ENCODE measurements at regions not wholly inside any gene's neighbourhood (a gene's known extent, or its start where the extent isn't known, plus 50 kb on each side); places are given as distances from the start of the nearest gene placed in this dataset.

- Histone ChIP-seq H3K27me3 (replicated peaks in 1 of 2; ENCODE audit: control insufficient read depth in 2 of 2, extremely low read depth in 1 of 2, insufficient read depth in 2 of 2, low read length in 1 of 2) (no peaks in the 10 kb centered on the region), H3K9me3 (no peaks in the 10 kb centered on the region), H3K27ac (ENCODE audit: low read length) (no peak overlapping the region), H3K36me3 (ENCODE audit: control insufficient read depth in 2 of 2, extremely low read depth in 1 of 2, insufficient read depth in 1 of 2, low read length in 1 of 2) (no peaks in the 10 kb centered on the region), H3K4me3 (ENCODE audit: control insufficient read depth in 1 of 2, extremely low read depth in 1 of 2, low read length in 1 of 2) (no peak overlapping the region), H3K4me1 (ENCODE audit: control insufficient read depth in 1 of 2, extremely low read depth in 1 of 2, insufficient read depth in 2 of 2, low read length in 2 of 2) (no peaks in the 10 kb centered on the region)
- DNase-seq (no peak), ATAC-seq (replicated peaks in 1 of 4) (no peak)
- no peak overlapping the region for H3K4me3 Mint-ChIP-seq
- POLR2A ChIA-PET = no interaction called here
- CTCF ChIA-PET = no interaction called here
- 70% methylated on average over 2 of the region's 5 CpGs for WGBS (ENCODE audit: insufficient coverage)
- H3K9me3 Mint-ChIP-seq = peaks cover 0 to 4% (median 4%) of the 10 kb centered on the region in 3 donors
- H3K27ac Mint-ChIP-seq = no peak overlapping the region
- H3K4me1 Mint-ChIP-seq = no peaks in the 10 kb centered on the region
- no peaks in the 10 kb centered on the region for H3K27me3 Mint-ChIP-seq
- no peaks in the 10 kb centered on the region for H3K36me3 Mint-ChIP-seq
Measured at GRCh38 chr9:108543251-108543778, 312.5 kb downstream of the ACTL7B start.

- Histone ChIP-seq H3K27ac (ENCODE audit: low read length) (no peak overlapping the region), H3K36me3 (ENCODE audit: control insufficient read depth in 2 of 2, extremely low read depth in 1 of 2, insufficient read depth in 1 of 2, low read length in 1 of 2) (no peaks in the 10 kb centered on the region), H3K4me3 (ENCODE audit: control insufficient read depth in 1 of 2, extremely low read depth in 1 of 2, low read length in 1 of 2) (no peak overlapping the region), H3K4me1 (ENCODE audit: control insufficient read depth in 1 of 2, extremely low read depth in 1 of 2, insufficient read depth in 2 of 2, low read length in 2 of 2) (no peaks in the 10 kb centered on the region), H3K27me3 (replicated peaks in 1 of 2; ENCODE audit: control insufficient read depth in 2 of 2, extremely low read depth in 1 of 2, insufficient read depth in 2 of 2, low read length in 1 of 2) (no peaks in the 10 kb centered on the region), H3K9me3 (no peaks in the 10 kb centered on the region)
- Mint-ChIP-seq H3K4me1 (no peaks in the 10 kb centered on the region), H3K36me3 (no peaks in the 10 kb centered on the region), H3K4me3 (no peak overlapping the region), H3K27ac (no peak overlapping the region), H3K9me3 (peaks cover 5 to 14% (median 9%) of the 10 kb centered on the region in 3 donors), H3K27me3 (peaks cover 0 to 4% of the 10 kb centered on the region in 2 donors)
- POLR2A ChIA-PET = no interaction called here
- CTCF ChIA-PET = no interaction called here
- DNase-seq = no peak
- ATAC-seq (replicated peaks in 1 of 4) = no peak
- no CpG with 5 or more reads among the region's 7 CpGs for WGBS (ENCODE audit: insufficient coverage)
Measured at GRCh38 chr9:108537756-108538155, 318.0 kb downstream of the ACTL7B start.

GRCh38 chr9:108536836-108537601 lies 318.8 kb downstream of the ACTL7B start:
- H3K4me3 Mint-ChIP-seq = no peak overlapping the region
- no peaks in the 10 kb centered on the region for H3K9me3 ChIP-seq
- WGBS (ENCODE audit: insufficient coverage) = 85% methylated on average over 2 of the region's 2 CpGs
- ChIA-PET CTCF (no interaction called here), POLR2A (interaction anchor here in 1 of 2 donors (0.7 kb wide), 1 partner anchor 8 kb away, joined by 4 read pairs; no protein-coding TSS in a partner anchor)
- H3K27ac Mint-ChIP-seq = no peak overlapping the region
- no peaks in the 10 kb centered on the region for H3K27me3 ChIP-seq (replicated peaks in 1 of 2; ENCODE audit: control insufficient read depth in 2 of 2, extremely low read depth in 1 of 2, insufficient read depth in 2 of 2, low read length in 1 of 2)
- H3K27ac ChIP-seq (ENCODE audit: low read length) = no peak overlapping the region
- no peaks in the 10 kb centered on the region for H3K4me1 Mint-ChIP-seq
- H3K9me3 Mint-ChIP-seq = peaks cover 5 to 14% (median 9%) of the 10 kb centered on the region in 3 donors
- no peak for ATAC-seq (replicated peaks in 1 of 4)
- H3K4me1 ChIP-seq (ENCODE audit: control insufficient read depth in 1 of 2, extremely low read depth in 1 of 2, insufficient read depth in 2 of 2, low read length in 2 of 2) = no peaks in the 10 kb centered on the region
- no peak for DNase-seq
- H3K4me3 ChIP-seq (ENCODE audit: control insufficient read depth in 1 of 2, extremely low read depth in 1 of 2, low read length in 1 of 2) = no peak overlapping the region
- H3K27me3 Mint-ChIP-seq = peaks cover 0 to 4% of the 10 kb centered on the region in 2 donors
- no peaks in the 10 kb centered on the region for H3K36me3 ChIP-seq (ENCODE audit: control insufficient read depth in 2 of 2, extremely low read depth in 1 of 2, insufficient read depth in 1 of 2, low read length in 1 of 2)
- H3K36me3 Mint-ChIP-seq = no peaks in the 10 kb centered on the region

GRCh38 chr9:108535526-108535925 lies 320.3 kb downstream of the ACTL7B start:
- peaks cover 5 to 14% (median 12%) of the 10 kb centered on the region in 3 donors for H3K9me3 Mint-ChIP-seq
- Histone ChIP-seq H3K36me3 (ENCODE audit: control insufficient read depth in 2 of 2, extremely low read depth in 1 of 2, insufficient read depth in 1 of 2, low read length in 1 of 2) (no peaks in the 10 kb centered on the region), H3K27me3 (replicated peaks in 1 of 2; ENCODE audit: control insufficient read depth in 2 of 2, extremely low read depth in 1 of 2, insufficient read depth in 2 of 2, low read length in 1 of 2) (no peaks in the 10 kb centered on the region), H3K4me1 (ENCODE audit: control insufficient read depth in 1 of 2, extremely low read depth in 1 of 2, insufficient read depth in 2 of 2, low read length in 2 of 2) (no peaks in the 10 kb centered on the region), H3K27ac (ENCODE audit: low read length) (no peak overlapping the region), H3K9me3 (no peaks in the 10 kb centered on the region), H3K4me3 (ENCODE audit: control insufficient read depth in 1 of 2, extremely low read depth in 1 of 2, low read length in 1 of 2) (no peak overlapping the region)
- no peak for ATAC-seq (replicated peaks in 1 of 4)
- H3K4me3 Mint-ChIP-seq = no peak overlapping the region
- H3K36me3 Mint-ChIP-seq = no peaks in the 10 kb centered on the region
- DNase-seq = no peak
- H3K4me1 Mint-ChIP-seq = no peaks in the 10 kb centered on the region
- H3K27me3 Mint-ChIP-seq = peaks cover 0 to 4% of the 10 kb centered on the region in 2 donors
- CTCF ChIA-PET = no interaction called here
- H3K27ac Mint-ChIP-seq = no peak overlapping the region
- POLR2A ChIA-PET = no interaction called here
- whole genome bisulfite sequencing (ENCODE audit: insufficient coverage) = 69% methylated on average over 3 of the region's 3 CpGs

- peaks cover 5 to 14% (median 12%) of the 10 kb centered on the region in 3 donors for H3K9me3 Mint-ChIP-seq
- Histone ChIP-seq H3K27me3 (replicated peaks in 1 of 2; ENCODE audit: control insufficient read depth in 2 of 2, extremely low read depth in 1 of 2, insufficient read depth in 2 of 2, low read length in 1 of 2) (no peaks in the 10 kb centered on the region), H3K4me1 (ENCODE audit: control insufficient read depth in 1 of 2, extremely low read depth in 1 of 2, insufficient read depth in 2 of 2, low read length in 2 of 2) (no peaks in the 10 kb centered on the region), H3K9me3 (no peaks in the 10 kb centered on the region), H3K4me3 (ENCODE audit: control insufficient read depth in 1 of 2, extremely low read depth in 1 of 2, low read length in 1 of 2) (no peak overlapping the region), H3K27ac (ENCODE audit: low read length) (no peak overlapping the region), H3K36me3 (ENCODE audit: control insufficient read depth in 2 of 2, extremely low read depth in 1 of 2, insufficient read depth in 1 of 2, low read length in 1 of 2) (no peaks in the 10 kb centered on the region)
- no CpG with 5 or more reads among the region's 2 CpGs for WGBS (ENCODE audit: insufficient coverage)
- H3K27ac Mint-ChIP-seq = no peak overlapping the region
- CTCF ChIA-PET = no interaction called here
- ATAC-seq (replicated peaks in 1 of 4) (no peak), DNase-seq (no peak)
- no peak overlapping the region for H3K4me3 Mint-ChIP-seq
- no peaks in the 10 kb centered on the region for H3K4me1 Mint-ChIP-seq
- H3K36me3 Mint-ChIP-seq = no peaks in the 10 kb centered on the region
- POLR2A ChIA-PET = no interaction called here
- H3K27me3 Mint-ChIP-seq = peaks cover 0 to 4% of the 10 kb centered on the region in 2 donors
Measured at GRCh38 chr9:108534741-108535140, 321.0 kb downstream of the ACTL7B start.

- DNase-seq (no peak), ATAC-seq (replicated peaks in 1 of 4) (no peak)
- Histone ChIP-seq H3K36me3 (ENCODE audit: control insufficient read depth in 2 of 2, extremely low read depth in 1 of 2, insufficient read depth in 1 of 2, low read length in 1 of 2) (no peaks in the 10 kb centered on the region), H3K9me3 (no peaks in the 10 kb centered on the region), H3K4me3 (ENCODE audit: control insufficient read depth in 1 of 2, extremely low read depth in 1 of 2, low read length in 1 of 2) (no peak overlapping the region), H3K27me3 (replicated peaks in 1 of 2; ENCODE audit: control insufficient read depth in 2 of 2, extremely low read depth in 1 of 2, insufficient read depth in 2 of 2, low read length in 1 of 2) (no peaks in the 10 kb centered on the region), H3K4me1 (ENCODE audit: control insufficient read depth in 1 of 2, extremely low read depth in 1 of 2, insufficient read depth in 2 of 2, low read length in 2 of 2) (no peaks in the 10 kb centered on the region), H3K27ac (ENCODE audit: low read length) (no peak overlapping the region)
- no peak overlapping the region for H3K27ac Mint-ChIP-seq
- ChIA-PET POLR2A (no interaction called here), CTCF (no interaction called here)
- no peaks in the 10 kb centered on the region for H3K4me1 Mint-ChIP-seq
- peaks cover 6 to 8% (median 7%) of the 10 kb centered on the region in 3 donors for H3K9me3 Mint-ChIP-seq
- no peaks in the 10 kb centered on the region for H3K27me3 Mint-ChIP-seq
- 96% methylated on average over 26 of the region's 29 CpGs for WGBS (ENCODE audit: insufficient coverage)
- H3K4me3 Mint-ChIP-seq = no peak overlapping the region
- no peaks in the 10 kb centered on the region for H3K36me3 Mint-ChIP-seq
Measured at GRCh38 chr9:108530141-108530540, 325.6 kb downstream of the ACTL7B start.
